PC-9 (cell line): ENCODE measurements at regions not wholly inside any gene's neighbourhood (a gene's known extent, or its start where the extent isn't known, plus 50 kb on each side); places are given as distances from the start of the nearest gene placed in this dataset.

Experiments used
- EZH2 ChIP-seq: fragments of 200-600 bp; sonication (generic); IDR thresholded peaks from 2 replicates; pipeline ENCODE4 v1.8.0; 2017; ENCODE audit warnings: antibody characterized with exemption, low read depth
- TF ChIP-seq, protein P1 (sequence below): fragments of 200-600 bp; sonication (generic); conservative IDR thresholded peaks from 2 replicates; pipeline ENCODE4 v1.6.1; 2017; ENCODE audit warnings: mixed run types, antibody characterized with exemption, mild to moderate bottlenecking, moderate library complexity

DNA sequence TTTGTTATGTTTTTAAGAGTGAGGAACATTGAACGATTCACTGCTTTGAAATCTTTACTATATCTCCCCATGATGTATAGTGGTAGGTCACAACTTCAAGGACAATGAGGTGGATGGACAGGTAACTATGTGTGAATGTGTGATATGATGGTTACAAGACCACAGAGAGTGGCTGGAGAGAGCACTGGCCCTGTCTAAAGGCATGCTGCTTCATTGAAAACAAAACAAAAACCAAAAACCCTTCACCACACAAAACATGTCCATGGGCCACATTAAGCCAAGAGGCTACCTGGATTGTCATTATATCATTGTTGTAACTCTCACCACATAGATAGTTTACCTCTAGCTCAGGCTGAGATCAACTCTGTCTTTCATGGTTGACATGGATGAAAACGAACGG lies 180.6 kb upstream of the TENT5A start:
- TF ChIP-seq, protein P1, sequence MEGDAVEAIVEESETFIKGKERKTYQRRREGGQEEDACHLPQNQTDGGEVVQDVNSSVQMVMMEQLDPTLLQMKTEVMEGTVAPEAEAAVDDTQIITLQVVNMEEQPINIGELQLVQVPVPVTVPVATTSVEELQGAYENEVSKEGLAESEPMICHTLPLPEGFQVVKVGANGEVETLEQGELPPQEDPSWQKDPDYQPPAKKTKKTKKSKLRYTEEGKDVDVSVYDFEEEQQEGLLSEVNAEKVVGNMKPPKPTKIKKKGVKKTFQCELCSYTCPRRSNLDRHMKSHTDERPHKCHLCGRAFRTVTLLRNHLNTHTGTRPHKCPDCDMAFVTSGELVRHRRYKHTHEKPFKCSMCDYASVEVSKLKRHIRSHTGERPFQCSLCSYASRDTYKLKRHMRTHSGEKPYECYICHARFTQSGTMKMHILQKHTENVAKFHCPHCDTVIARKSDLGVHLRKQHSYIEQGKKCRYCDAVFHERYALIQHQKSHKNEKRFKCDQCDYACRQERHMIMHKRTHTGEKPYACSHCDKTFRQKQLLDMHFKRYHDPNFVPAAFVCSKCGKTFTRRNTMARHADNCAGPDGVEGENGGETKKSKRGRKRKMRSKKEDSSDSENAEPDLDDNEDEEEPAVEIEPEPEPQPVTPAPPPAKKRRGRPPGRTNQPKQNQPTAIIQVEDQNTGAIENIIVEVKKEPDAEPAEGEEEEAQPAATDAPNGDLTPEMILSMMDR, result no peak
- TF ChIP-seq EZH2, result no peak
